ENCODE measurements at regions not wholly inside any gene's neighbourhood (a gene's known extent, or its start where the extent isn't known, plus 50 kb on each side); places are given as distances from the start of the nearest gene placed in this dataset.

DNA sequence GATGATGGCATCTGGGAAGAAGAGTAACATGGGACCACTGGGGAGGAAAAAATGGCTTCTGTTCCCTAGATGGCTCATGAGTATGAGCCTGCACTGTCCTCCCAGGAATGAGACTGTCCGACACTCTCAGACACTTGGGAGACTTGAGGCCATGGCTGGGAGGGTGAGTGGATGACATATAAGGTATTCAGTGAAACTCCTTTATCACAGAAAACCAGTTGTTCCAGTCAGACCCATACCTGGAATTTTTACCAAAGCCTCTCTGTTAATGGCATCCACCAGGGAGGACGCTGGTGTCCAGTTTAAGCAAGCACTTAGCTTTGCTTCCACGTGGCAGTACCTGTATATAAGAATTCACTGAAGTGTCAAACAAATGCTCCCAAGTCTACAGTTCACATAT is 116.7 kb upstream of the C10orf90 start:
- no peak for DNase-seq

DNA sequence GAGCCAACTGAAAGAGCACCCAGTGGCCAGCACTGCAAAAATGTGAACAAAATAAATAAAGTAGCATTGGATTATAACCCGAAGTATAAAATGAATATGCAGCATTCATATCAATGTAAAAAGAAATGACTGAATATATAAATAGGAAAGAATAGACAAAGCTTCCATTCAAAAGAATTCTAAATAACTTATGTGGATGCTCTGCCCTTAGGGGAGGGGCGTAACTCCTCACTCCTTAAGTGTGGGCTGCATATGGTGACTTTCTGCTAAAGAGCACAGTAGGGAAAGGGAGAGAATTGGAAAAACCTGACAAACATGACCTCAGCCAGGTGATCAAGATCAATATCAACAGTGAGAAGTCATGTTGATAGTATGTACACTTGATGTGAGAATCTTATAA is 109.9 kb upstream of the DOCK1 start:
- DNase-seq: no peak

DNA sequence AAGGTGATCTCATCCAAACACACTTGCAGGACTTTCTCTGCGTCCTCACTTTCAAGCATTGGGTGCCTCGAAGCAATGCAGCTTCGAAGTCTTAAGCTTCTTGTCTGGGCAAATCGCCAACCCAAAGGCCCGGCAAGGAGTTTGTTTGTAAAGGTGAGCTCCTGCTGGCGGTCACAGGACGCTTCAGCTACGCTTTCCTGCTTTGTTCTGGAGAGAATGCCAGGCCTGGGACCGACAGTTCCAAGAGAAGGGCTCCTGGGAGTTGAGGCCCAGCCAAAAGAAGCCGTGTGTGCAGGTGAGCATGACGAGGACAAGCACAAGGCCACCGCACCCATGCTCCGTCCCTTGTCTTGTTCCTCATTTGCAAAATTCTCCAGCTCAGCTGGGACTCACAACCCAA is 106.6 kb upstream of the DOCK1 start:
- no peak for DNase-seq

DNA sequence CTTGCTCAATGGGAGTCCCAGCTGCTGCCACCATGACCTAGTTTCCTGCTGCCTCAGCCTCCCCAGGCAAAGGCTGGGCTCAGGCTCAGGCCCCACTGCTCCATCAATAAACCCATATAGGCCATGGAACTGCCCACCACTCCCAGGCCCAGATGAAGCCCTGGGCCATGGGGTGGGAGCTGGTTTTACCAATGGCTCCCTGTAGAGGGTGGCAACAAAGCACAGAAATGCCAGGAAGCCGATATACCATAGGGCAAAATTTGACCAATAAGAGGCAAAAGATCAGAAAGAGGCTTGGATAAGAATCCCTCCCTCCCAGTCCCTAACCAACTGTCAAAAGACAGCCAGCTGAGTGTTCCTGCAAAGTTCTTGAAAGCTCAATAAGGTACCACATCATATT is 101.8 kb upstream of the DOCK1 start:
- DNase-seq: no peak

DNA sequence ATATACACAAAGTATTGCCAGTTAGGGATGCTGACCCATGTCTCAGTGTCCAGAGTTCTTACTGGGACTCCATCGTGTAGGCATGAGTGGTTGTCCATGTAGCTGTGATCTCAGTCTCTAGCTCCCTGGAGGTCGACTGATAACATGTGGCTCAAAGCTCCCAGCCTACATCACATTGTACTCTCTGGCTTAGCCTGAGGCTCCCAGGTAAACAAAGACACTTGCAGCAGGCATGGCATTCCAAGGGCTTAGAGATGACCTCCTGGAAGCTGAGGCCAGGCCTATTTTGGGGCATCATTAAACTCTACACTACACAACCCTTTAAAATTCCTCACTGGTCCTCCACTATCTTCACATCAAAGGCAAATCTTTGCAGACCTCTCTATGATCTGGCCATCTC is 100.8 kb upstream of the DOCK1 start:
- no peak for DNase-seq

DNA sequence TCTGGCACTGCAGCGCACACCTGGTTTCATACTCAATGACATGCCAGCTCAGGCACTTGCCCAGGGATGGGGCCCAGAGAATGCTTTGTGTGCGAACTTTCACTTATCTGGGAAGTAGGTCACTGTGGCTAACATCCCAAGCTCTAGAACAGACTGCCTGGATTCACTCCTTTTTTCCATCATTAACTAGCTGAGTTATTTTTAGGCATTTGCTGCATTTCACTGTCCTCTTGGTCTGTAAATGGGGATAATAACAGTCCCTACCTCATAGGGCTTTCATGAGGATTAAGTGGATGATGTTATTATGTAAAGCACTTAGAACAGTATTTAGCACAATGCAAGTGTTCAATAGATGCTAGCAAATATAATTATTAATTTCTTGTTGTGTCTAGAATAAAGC is 98.7 kb upstream of the DOCK1 start:
- DNase-seq: no peak

- DNase-seq: no peak
These were observed 98.1 kb upstream of the DOCK1 start for GRCh38 chr10:126806991-126807702.

GRCh38 chr10:126808103-126808502 is 97.1 kb upstream of the DOCK1 start:
- DNase-seq: no peak

DNA sequence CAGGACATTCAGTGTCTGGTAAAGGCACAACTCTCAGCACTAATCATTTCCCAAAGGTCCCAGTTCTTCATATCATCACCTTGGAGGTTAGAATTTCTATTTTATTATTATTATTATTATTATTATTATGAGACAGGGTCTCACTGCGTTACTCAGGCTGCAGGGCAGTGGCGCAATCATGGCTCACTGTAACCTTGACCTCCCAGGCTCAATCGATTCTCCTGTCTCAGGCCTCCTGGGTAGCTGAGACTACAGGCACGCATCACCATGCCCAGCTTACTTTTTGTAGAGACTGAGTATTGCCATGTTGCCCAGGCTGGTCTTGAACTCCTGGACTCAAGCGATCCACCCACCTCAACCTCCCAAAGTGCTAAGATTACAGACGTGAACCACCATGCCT is 91.8 kb upstream of the DOCK1 start:
- DNase-seq: no peak

DNA sequence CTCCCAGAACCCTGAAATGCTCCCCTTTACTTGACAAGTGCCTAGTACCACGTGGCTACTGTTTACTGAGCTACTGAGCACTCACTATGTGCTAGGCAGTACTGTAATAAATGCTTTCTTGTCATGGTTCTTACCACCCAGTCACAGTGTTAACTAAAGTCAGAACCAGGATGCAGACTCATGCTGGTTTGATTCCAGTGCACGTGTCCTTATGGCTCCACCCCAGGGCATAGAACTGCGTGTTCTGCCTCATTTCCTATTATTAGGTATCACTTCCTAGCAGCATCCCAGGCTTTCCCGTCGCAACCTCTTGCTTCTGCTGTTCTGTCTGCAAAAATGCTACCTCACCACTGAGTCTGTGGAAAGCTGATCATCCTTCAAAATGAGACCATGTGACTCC is 71.7 kb upstream of the DOCK1 start:
- no peak for DNase-seq

- no peak for DNase-seq
These were observed 69.2 kb upstream of the DOCK1 start for GRCh38 chr10:126836009-126836408.

GRCh38 chr10:126838316-126838715 is 66.9 kb upstream of the DOCK1 start:
- DNase-seq: no peak

DNA sequence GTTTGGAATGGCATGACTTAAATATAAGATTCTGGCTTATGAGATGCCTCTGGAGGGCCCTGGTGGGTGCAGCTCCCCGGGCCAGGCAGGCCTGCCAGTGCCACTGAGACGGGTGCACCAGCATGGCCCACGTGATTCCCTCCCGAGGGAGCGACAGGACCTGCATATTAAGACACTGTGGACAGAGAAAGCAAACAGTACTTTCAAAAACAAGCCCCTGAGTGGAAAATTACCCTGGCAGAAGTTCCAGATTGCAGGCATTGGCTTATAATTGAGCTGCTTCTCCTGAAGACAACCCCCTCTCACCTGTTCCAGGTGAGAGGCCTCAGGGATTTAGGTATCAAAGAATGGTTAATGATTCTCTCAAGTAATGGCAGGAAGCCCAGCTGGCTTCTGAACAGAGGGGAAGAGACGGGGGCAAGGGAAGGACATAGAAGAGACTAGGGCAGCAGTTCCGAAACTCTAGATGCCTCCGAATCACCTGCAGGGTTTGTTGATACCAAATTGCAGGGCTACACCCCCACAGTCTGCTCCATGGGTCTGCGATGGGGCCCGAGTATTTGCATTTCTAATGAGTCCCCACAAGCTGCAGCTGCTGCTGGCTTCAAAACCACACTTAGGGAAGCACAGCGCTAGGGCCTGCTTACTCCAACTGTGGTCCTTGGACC is 66.0 kb upstream of the DOCK1 start:
- DNase-seq: no peak

- no peak for DNase-seq
These were observed 64.6 kb upstream of the DOCK1 start for GRCh38 chr10:126840576-126841135.

DNA sequence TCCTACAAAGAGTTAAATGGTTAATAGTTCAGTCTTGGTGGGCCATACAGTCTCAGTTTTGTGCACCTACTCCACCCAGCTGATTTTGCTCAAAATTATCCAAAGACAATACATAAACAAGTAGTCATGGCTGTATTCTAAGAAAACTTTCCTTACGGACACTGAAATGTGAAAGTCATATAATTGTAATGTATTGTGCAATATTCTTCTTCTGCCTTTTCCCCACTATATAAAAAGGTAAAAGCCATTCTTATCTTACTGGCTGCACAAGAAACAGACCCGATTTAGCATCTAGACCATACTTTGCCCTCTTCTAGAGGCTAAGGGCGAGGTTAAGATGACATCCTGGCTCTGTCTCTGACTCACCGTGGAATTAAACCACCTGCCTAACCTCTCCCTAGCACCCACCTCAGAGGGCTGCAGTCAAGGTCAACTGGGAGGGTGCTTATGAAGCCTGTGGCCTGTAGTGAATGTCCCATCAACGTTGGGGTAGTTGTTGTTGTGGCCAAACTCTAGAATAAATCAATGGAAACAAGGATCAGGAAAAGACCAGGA is 63.8 kb upstream of the DOCK1 start:
- no peak for DNase-seq

- DNase-seq: no peak
These were observed 62.9 kb upstream of the DOCK1 start for GRCh38 chr10:126842356-126842755.

DNA sequence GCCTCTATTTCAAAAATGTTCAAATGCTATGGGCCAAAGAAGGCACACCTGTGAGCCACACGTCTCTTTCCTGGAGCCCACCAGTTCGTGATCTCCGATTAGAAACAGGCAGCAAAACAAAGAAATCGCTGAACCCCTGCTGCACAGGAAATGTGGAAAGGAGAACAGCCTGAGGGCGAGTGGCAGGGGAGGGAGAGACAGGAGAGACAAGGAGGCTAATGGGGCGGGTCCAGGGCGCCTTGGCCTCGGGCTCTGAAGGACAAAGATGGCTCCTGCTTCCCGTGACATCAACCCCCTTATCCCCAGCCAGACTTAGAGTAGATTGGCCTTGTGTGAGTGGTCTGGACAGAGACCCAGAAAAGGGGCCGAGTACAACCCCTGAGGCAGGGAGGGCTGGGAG is 62.4 kb upstream of the DOCK1 start:
- DNase-seq: no peak

DNA sequence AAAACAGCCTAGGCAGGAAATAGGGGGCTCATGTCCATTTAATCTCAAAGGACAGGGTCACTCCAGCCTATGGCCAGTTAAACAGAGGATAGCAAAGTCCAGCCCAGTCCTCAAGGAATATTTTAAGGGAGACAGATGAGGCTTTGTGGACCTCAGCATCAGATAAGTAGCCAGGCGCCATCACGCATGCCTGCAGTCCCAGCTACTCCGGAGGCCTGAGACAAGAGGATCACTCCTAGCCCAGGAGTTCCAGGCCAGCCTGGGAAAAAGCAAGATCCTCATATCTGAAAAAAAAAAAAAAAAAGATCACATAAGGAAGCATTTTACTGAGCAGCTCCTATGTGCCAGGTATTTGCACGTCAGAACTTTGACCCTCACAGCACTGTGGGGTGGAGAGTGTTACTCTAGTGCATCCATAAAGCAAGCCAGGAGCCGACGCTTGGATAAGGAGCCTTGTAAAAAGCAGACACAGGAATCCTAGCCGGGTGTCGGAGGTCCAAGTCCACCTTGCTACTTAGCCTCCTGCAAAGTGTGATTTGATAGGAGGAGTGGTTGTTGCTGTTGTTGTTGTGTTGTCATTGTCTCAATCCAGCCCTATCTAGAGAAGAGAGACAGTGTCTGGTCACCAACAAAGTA is 61.8 kb upstream of the DOCK1 start:
- DNase-seq: no peak

- DNase-seq: no peak
These were observed 60.8 kb upstream of the DOCK1 start for GRCh38 chr10:126844406-126844805.

GRCh38 chr10:126846469-126846868 is 58.8 kb upstream of the DOCK1 start:
- DNase-seq: no peak

DNA sequence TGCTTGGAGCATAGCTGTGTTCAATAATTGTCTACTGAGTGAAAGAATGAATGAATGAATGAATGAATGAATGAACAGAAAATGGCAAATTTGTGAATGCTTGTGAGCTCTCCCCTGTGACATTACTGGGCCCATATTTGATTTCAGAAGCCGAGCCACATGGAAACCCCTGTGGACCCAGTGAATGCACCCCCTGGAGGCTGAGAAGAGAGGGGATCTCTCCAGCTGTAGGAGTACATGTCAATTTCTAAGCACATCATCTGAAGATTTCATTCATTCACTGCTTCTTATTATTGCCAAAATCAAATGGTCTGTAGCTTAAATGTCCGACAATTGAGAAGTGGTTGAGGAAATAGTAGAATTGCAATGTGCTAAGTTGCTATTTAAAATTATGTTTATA is 58.3 kb upstream of the DOCK1 start:
- no peak for DNase-seq

DNA sequence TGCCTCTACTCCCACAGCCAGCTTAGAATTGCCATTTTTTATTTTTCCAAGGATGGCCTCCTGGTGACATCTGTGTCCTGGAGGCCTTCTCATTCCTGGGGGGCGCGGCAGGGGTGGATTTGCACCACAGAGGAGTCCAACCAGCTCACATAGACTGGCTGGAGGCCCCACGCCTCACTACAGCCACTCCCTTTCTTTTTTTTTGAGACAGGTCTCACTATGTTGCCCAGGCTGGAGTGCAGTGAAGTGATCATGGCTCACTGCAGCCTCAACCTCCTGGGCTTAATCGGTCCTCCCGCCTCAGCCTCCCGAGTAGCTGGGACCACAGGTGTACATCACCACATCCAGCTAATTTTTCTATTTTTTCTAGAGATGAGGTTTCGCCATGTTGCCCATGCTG is 57.6 kb upstream of the DOCK1 start:
- no peak for DNase-seq

DNA sequence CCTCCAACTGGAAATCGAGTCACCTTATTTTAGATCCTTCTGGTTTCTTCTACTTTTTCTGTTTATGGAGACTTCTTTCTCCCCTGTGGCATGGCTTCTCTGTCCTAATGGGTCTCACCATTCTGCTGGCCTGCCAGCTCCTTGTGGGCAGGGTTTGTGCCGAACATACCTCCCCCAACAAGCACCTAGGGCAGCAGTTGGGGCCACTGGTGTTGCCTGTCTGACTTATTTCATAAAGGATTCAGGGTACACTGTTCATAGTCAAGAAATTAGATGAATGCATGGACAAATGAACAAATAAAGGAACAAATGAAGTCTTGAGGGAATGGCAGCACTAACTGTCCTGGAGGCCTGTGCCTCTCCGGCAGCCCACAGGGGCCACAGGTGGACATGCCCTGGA is 55.6 kb upstream of the DOCK1 start:
- no peak for DNase-seq

Measured in right forelimb (tissue), 1 donor.